HUES48 (cell line): ENCODE measurements at regions not wholly inside any gene's neighbourhood (a gene's known extent, or its start where the extent isn't known, plus 50 kb on each side); places are given as distances from the start of the nearest gene placed in this dataset.
A peak's percentile ranks its signal among the peaks of the same experiment; 100 is the strongest.

ENCODE experiments used
- H3K27ac ChIP-seq: one replicate; pipeline ENCODE4 v1.7.0; 2013; ENCODE audit warnings: low read depth, low read length, inconsistent platforms
- H3K27me3 ChIP-seq: 2 replicates; pipeline ENCODE4 v1.6.1; 2013; ENCODE audit warnings: mild to moderate bottlenecking, low read length; ENCODE audit not compliant: control insufficient read depth, insufficient read depth
- H3K36me3 ChIP-seq: 2 replicates; pipeline ENCODE4 v1.6.1; 2013; ENCODE audit warnings: low read length; ENCODE audit not compliant: control insufficient read depth, insufficient read depth
- H3K4me1 ChIP-seq: 2 replicates; pipeline ENCODE4 v1.6.1; 2013; ENCODE audit warnings: mild to moderate bottlenecking, low read length; ENCODE audit not compliant: control insufficient read depth, insufficient read depth
- H3K4me3 ChIP-seq: 2 replicates; pipeline ENCODE4 v1.5.1; 2013; ENCODE audit warnings: mild to moderate bottlenecking, low read depth, low read length
- H3K9ac ChIP-seq: 2 replicates; pipeline ENCODE4 v1.6.1; 2013; ENCODE audit warnings: mild to moderate bottlenecking, low read depth, low read length, moderate library complexity
- H3K9me3 ChIP-seq: 2 replicates; pipeline ENCODE4 v1.6.1; 2013; ENCODE audit warnings: low read length; ENCODE audit not compliant: control insufficient read depth, insufficient read depth

DNA sequence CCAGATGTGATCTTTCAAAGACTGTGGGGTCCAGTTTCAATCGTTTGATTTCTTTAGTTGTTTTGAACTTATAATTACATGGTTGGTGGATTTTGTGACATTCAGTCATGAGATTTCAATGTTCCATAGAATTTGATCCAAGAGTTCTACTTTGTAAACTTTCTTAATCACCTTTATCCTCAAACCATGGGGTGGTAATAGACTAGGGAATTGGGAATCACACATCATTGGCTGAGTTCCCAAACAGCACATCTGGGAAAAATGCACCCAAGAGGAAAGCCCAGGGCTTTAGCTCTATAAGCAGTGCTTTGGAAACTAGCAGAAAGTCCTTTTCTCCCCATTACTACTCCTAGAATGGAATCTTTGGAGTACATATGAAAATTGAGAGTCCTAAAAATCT is 177.6 kb downstream of the NNT start:
- no peaks in the 10 kb centered on the region for H3K27me3 ChIP-seq
- H3K9me3 ChIP-seq: peaks cover 8% of the 10 kb centered on the region; the same call in 1 of the 2 replicates
- no peak overlapping the region for H3K27ac ChIP-seq
- H3K36me3 ChIP-seq: no peaks in the 10 kb centered on the region
- H3K9ac ChIP-seq: no peak overlapping the region
- no peak overlapping the region for H3K4me3 ChIP-seq
- no peaks in the 10 kb centered on the region for H3K4me1 ChIP-seq

DNA sequence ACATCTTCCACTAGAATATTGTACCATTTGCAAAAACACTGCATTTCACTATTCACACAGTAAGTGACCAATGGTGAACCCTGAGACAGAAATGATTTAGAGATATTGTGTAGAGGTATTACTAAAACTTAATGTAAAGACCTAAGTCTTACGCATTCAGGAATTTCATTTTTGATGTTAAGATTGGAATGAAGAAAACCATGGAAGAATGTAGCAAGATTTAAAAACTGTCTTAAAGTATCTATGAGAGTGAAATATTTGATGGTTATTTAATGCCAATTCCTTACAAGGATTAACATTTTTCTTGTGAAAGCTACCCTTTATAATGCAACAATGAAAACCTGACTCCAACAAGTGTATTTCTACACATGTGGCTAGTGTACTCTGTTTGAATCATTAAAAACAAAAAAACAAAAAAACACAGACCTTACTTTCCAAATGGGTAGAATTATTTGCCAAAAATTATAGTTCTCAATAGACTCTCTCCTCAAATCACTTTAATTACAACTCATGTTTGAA is 172.0 kb downstream of the NNT start:
- Histone ChIP-seq H3K9me3 (no peaks in the 10 kb centered on the region), H3K9ac (no peak overlapping the region), H3K36me3 (no peaks in the 10 kb centered on the region), H3K27me3 (no peaks in the 10 kb centered on the region), H3K4me1 (peaks cover 18% of the 10 kb centered on the region), H3K4me3 (no peak overlapping the region), H3K27ac (no peak overlapping the region)

DNA sequence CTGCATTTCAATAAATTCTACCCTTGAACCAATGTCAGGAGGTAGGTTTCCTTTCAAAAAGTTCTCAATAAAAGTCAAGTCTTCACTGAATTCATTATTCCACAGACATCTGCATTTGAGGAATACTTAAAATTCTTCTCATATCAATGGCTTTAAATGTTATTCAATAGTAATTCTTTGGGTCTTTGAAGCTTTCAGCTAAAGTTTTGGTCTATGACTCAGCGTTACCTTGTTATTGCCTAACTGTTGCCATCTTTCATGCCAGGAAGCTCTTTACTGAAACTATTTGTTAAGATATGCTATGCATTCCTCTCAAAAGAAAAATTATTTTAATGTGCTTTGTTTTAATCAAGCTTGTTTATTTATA is 170.5 kb downstream of the NNT start:
- H3K27ac ChIP-seq: peak overlapping the region; percentile 71
- 0 out of 2 replicates have a peak overlapping the region, but pooled peaks have one; percentile 3 for H3K4me3 ChIP-seq
- H3K4me1 ChIP-seq: peaks cover 18% of the 10 kb centered on the region
- peak overlapping the region; percentile 19; the same call in 1 of the 2 replicates for H3K9ac ChIP-seq
- no peaks in the 10 kb centered on the region for H3K9me3 ChIP-seq
- H3K36me3 ChIP-seq: no peaks in the 10 kb centered on the region
- no peaks in the 10 kb centered on the region for H3K27me3 ChIP-seq

DNA sequence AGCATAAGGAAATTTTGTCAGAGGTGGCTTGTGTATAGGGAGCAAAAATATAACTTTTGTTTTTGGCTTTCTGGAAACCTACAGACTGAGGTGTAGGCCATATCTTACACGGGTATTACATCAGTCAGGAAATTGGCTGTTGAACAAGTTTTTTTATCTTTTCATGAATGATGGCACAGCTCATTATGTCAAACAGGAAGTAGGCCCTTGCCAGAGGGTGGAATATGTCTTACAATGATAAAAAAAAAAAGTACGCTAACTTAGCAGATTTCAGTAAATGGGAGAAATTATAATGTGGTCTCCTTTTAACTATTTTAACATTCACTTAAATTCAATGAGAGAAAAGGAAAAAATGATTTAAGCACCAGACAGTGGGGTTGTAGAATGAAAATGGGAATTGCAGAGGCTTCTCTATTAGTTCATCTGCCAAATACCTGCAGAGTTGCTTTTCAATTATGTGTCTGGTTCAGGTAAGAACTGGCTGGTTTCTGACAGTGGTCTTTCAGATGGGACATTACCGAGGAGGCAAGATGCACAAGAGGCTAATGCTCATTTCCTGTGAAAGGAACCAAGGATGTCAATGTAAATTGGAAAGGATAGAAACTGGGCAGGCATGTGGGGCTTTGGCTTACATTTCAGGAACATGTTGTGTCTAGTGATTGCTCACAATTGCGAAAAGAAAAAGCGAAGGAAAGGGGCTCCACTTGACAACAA is 169.9 kb downstream of the NNT start:
- H3K4me3 ChIP-seq: 0 out of 2 replicates have a peak overlapping the region, but pooled peaks have one; percentile 3
- H3K9ac ChIP-seq: peak overlapping the region; percentile 19; the same call in 1 of the 2 replicates
- H3K9me3 ChIP-seq: no peaks in the 10 kb centered on the region
- no peaks in the 10 kb centered on the region for H3K36me3 ChIP-seq
- H3K4me1 ChIP-seq: peaks cover 18% of the 10 kb centered on the region
- H3K27ac ChIP-seq: peak overlapping the region; percentile 71
- H3K27me3 ChIP-seq: no peaks in the 10 kb centered on the region

DNA sequence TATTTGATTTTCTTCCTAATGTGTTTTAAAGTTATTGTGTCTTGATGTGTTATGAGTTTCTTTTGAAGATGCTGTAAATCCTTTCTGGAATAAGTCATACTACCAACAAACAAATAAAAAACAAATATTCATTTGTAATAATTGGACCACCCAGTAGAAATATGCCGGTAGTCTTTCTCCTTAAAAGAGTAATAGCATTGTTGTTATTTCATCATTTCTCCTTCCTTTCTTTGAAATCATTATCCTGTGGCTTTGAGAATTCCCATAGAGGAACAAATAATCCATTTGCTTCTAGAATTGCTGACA is 169.4 kb downstream of the NNT start:
- peak overlapping the region; percentile 71 for H3K27ac ChIP-seq
- H3K9me3 ChIP-seq: no peaks in the 10 kb centered on the region
- H3K27me3 ChIP-seq: no peaks in the 10 kb centered on the region
- H3K9ac ChIP-seq: no peak overlapping the region
- H3K4me1 ChIP-seq: peaks cover 18% of the 10 kb centered on the region
- no peak overlapping the region for H3K4me3 ChIP-seq
- no peaks in the 10 kb centered on the region for H3K36me3 ChIP-seq

DNA sequence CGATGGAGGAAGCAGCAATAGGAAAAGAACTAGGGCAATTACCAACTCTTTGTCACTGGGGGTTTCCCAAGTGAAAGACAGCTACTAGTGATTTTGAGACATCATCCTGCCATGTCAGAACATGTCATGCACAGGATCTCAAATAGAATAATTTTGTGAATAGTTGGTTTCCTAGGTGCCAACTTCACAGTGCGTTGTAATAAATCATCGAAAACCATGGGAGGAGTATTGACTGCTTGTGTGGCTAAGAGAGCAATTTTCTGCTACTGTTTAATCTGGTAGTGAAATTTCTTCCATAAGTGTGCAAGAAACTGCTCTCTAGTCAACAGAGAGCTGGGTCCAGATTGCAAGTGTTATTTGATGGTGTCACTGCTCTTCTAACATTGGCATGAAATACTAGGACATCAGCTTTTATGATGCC is 168.6 kb downstream of the NNT start:
- Histone ChIP-seq H3K27ac (no peak overlapping the region), H3K4me1 (peaks cover 18% of the 10 kb centered on the region), H3K9ac (no peak overlapping the region), H3K36me3 (no peaks in the 10 kb centered on the region), H3K4me3 (no peak overlapping the region), H3K27me3 (no peaks in the 10 kb centered on the region), H3K9me3 (no peaks in the 10 kb centered on the region)

DNA sequence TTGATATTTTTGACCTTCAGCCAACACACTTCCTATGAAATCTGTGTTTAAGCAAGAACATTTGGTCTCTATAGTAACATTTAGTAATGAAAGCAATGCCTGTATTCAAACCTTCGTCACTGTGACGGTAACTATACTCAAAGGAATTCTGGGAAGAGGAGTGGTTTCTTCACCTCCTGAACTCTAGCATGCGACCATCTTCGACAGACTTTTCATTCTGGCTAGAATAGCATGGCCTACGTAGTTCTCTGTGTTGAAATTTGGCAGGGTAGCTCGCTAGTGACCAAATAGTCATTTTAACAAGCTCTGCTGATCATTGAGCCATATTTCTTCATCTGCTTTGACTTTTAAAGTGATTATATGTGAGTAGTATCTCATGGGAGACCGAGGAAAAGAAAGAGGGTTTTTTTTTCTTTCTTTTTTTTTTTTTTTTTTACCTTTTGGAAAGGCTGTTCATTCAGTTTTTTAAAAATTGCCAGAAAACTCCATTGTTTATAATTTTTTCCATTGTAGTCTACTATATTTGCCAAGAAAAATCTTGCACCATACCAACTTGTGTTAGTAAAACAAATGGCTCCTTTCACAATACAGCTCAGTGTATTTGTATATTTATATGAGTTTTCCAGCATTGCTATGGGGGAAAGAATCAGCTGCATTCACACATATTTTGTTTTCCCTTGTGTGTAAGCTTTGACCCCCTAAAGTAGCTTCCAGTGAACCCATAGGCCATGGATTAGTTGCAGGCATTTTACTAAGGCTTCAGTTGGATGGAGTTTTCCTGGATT is 166.8 kb downstream of the NNT start:
- no peak overlapping the region for H3K27ac ChIP-seq
- H3K9me3 ChIP-seq: no peaks in the 10 kb centered on the region

More for the DNA sequence above, 166.8 kb downstream of the NNT start:
- Histone ChIP-seq H3K4me1 (peaks cover 18% of the 10 kb centered on the region), H3K36me3 (no peaks in the 10 kb centered on the region), H3K9ac (no peak overlapping the region), H3K27me3 (no peaks in the 10 kb centered on the region), H3K4me3 (no peak overlapping the region)
